IPS DF 6.9 (cell line): ENCODE measurements at regions not wholly inside any gene's neighbourhood (a gene's known extent, or its start where the extent isn't known, plus 50 kb on each side); places are given as distances from the start of the nearest gene placed in this dataset.

Experiments
- DNase-seq: peaks from one replicate; pipeline ENCODE4 v3.0.0-alpha.2; 2013; ENCODE audit warnings: low read depth, low spot score
- H3K27ac ChIP-seq: one replicate; pipeline ENCODE4 v1.5.1; 2013; ENCODE audit warnings: low read length, control low read depth
- H3K27me3 ChIP-seq: 2 replicates; pipeline ENCODE4 v1.6.1; 2013; ENCODE audit warnings: mild to moderate bottlenecking, low read length; ENCODE audit not compliant: control insufficient read depth, insufficient read depth
- H3K36me3 ChIP-seq: 2 replicates; pipeline ENCODE4 v1.6.1; 2013; ENCODE audit warnings: low read length; ENCODE audit not compliant: control insufficient read depth, insufficient read depth
- H3K4me1 ChIP-seq: 2 replicates; pipeline ENCODE4 v1.6.1; 2013; ENCODE audit warnings: low read length; ENCODE audit not compliant: control insufficient read depth, insufficient read depth
- H3K4me3 ChIP-seq: 2 replicates; pipeline ENCODE4 v1.5.1; 2013; ENCODE audit warnings: mild to moderate bottlenecking, low read length
- H3K9me3 ChIP-seq: 2 replicates; pipeline ENCODE4 v1.6.1; 2013; ENCODE audit warnings: low read length, inconsistent platforms; ENCODE audit not compliant: control insufficient read depth, insufficient read depth
- WGBS: extraction: QIAGEN DNeasy Blood & Tissue Kit; methylation state at CpG from one replicate; pipeline ENCODE4 v1.1.7; 2013; ENCODE audit warnings: mixed read lengths, missing lambda C conversion rate; ENCODE audit not compliant: insufficient read length, insufficient coverage; 5-methylcytosine and 5-hydroxymethylcytosine counted together

DNA sequence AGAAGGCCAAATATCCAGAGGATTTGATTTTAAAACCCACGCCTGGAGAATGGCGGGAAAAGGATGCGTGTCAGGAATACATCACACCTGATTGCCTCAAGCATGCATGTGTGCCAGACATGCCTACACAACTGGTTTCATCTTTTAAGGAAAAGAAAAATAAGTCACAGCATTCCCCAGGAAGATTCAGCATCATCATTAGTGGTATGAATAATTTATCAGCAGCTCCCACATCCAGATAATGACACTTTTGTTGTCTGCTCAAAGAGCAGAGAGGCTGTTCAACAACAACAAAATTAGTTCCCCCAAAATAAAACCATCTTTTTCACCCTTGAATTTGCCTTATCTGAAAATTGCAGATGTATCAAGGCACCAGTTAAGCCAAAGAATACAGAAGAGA lies 328.6 kb upstream of the C1orf87 start:
- Histone ChIP-seq H3K27me3 (no peaks in the 10 kb centered on the region), H3K4me3 (no peak overlapping the region), H3K9me3 (no peaks in the 10 kb centered on the region), H3K36me3 (no peaks in the 10 kb centered on the region), H3K27ac (no peak overlapping the region), H3K4me1 (no peaks in the 10 kb centered on the region)
- no CpG with 5 or more reads among the region's 3 CpGs for WGBS
- DNase-seq, result no peak

DNA sequence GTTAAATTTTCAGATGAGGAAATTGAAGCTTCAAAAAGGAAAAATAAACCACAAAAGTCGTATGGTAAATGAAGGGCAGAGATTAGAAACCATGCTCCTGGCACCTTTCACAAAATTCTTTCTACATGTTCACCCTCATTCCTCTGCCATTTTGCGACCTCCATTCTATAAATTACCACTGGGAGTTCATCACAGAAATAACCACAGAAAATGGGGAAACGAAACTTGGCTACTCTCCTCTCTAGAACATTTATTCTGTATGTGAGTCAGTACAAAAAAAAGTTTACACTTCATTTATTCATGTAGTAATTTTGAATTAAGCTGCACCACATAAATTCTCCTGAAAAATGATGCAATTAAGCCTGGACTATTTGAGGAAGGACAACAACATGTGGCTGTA lies 320.9 kb upstream of the C1orf87 start:
- Histone ChIP-seq H3K27ac (no peak overlapping the region), H3K9me3 (no peaks in the 10 kb centered on the region), H3K27me3 (no peaks in the 10 kb centered on the region), H3K4me3 (no peak overlapping the region), H3K36me3 (no peaks in the 10 kb centered on the region), H3K4me1 (no peaks in the 10 kb centered on the region)
- no peak for DNase-seq
- WGBS, result no CpG with 5 or more reads among the region's 3 CpGs

DNA sequence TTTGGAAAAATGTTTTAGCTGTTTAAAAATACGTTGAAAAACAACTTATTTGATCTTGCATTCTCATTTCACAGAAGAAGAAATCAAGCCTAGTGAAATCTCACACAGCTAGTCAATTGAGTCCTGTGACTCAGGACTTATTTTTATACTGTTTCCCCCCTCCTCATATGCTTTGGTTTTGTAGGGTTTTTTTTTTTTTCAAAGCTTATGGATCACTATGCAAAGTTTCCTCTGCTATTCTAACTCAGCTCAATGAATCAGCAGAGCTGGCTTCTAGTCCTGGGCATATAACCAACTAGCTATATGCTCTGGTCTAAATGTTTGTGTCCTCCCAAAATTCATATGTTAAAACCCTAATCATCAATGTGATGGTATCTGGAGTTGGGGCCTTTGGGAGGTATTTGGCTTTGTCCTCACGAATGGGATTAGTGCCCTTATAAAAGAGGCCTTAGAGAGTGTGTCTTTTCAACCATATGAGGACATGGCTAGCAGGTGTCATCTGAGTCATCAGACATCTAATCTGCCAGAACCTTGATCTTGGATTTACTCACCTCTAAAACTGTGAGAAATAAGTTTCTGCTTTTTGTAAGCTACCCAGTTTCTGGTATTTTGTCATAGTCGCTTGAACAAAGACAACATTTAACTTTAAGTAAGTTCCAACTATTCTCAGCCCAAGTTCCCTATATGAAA lies 317.2 kb upstream of the C1orf87 start:
- H3K27ac ChIP-seq, result no peak overlapping the region
- no peaks in the 10 kb centered on the region for H3K9me3 ChIP-seq
- no peak for DNase-seq
- WGBS, result no CpG with 5 or more reads among the region's 3 CpGs
- no peaks in the 10 kb centered on the region for H3K36me3 ChIP-seq
- H3K27me3 ChIP-seq, result no peaks in the 10 kb centered on the region
- no peaks in the 10 kb centered on the region for H3K4me1 ChIP-seq
- no peak overlapping the region for H3K4me3 ChIP-seq

DNA sequence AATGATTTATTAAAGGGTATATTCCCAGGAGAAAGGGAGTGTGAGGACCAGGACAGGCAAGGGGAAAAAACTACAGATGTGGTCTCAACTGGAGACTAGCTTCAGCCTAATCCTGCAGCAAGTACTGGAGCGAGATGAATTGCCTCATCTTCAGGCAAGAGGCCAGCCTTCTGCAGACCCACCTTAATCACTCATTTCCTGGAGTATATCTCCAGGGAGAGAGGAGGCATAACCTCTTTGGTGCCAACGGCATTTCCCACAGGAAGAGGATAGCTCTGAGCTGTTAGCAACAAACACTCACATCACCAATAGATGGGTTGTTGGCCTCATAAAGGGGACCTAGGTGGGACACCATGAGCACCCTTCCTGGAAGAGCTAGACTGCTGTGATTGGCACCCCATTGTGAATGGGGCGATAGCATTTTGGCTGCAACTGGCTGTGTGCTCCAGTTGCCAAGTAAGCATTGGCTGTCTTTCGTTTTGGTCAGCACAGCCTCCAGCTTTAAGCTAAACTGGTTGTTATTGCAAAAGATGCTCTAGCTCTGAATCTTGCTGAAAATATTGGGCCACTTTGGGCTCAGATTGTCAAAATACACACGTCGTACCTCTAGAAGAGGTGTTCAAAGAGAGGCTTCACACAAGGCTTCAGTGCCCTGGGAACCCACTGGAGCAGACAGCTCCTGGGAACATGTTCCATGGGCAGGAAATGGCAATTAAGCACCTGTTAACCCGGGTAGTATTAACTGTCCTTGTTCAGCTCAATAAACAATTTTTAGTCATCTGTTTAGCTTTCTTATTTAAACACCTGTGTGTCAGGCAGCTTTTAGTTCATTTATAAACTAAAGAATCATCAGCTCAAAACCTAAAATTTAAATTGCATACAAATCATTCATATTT lies 314.8 kb upstream of the C1orf87 start:
- no peaks in the 10 kb centered on the region for H3K36me3 ChIP-seq
- no peaks in the 10 kb centered on the region for H3K4me1 ChIP-seq
- no peak for DNase-seq
- no peaks in the 10 kb centered on the region for H3K9me3 ChIP-seq
- H3K27ac ChIP-seq, result no peak overlapping the region
- H3K27me3 ChIP-seq, result no peaks in the 10 kb centered on the region
- H3K4me3 ChIP-seq, result no peak overlapping the region
- WGBS, result no CpG with 5 or more reads among the region's 7 CpGs

DNA sequence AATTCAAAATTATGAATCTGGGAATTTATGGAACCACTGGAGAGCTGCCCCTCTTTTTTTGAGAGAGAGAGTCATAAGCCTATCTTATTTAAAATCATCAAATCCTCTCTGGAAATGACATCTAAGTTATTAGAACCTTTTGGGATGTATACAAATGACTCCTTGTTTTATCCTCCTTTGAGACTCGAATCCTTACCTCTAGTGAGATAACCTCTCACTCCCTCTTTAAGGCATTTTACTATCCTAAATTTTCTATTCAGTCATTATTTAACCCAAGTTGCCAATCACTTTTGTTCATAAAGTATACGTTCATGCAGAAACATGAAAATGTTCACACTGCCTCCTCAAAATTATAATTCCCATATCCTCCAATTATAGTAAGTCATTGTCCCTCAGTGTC lies 313.6 kb upstream of the C1orf87 start:
- no peak for DNase-seq
- no peak overlapping the region for H3K4me3 ChIP-seq
- no peak overlapping the region for H3K27ac ChIP-seq
- H3K4me1 ChIP-seq, result no peaks in the 10 kb centered on the region
- H3K27me3 ChIP-seq, result no peaks in the 10 kb centered on the region
- H3K9me3 ChIP-seq, result no peaks in the 10 kb centered on the region
- no CpG with 5 or more reads among the region's 2 CpGs for WGBS
- no peaks in the 10 kb centered on the region for H3K36me3 ChIP-seq

DNA sequence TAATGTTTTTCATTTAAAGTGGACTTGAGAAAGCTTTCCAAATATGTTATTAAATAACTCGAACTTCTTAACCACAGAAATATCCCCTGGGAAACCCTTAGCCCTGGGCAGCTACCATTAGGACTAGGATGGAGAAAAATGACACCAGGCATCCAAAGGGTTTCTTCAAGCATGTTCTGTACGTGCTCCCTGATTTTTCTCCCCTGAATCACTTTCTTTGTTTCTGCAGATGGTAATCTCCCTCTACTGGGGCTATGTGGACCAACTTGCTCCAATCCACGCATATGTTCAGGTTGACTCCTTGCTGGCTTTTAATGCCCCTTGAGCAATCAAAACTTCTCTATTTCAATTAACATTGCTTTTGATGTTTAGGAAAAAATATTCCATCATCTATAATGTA lies 312.7 kb upstream of the C1orf87 start:
- Histone ChIP-seq H3K9me3 (no peaks in the 10 kb centered on the region), H3K27me3 (no peaks in the 10 kb centered on the region), H3K4me1 (no peaks in the 10 kb centered on the region), H3K4me3 (no peak overlapping the region), H3K27ac (no peak overlapping the region), H3K36me3 (no peaks in the 10 kb centered on the region)
- WGBS, result no CpG with 5 or more reads among the region's 3 CpGs
- DNase-seq, result no peak

DNA sequence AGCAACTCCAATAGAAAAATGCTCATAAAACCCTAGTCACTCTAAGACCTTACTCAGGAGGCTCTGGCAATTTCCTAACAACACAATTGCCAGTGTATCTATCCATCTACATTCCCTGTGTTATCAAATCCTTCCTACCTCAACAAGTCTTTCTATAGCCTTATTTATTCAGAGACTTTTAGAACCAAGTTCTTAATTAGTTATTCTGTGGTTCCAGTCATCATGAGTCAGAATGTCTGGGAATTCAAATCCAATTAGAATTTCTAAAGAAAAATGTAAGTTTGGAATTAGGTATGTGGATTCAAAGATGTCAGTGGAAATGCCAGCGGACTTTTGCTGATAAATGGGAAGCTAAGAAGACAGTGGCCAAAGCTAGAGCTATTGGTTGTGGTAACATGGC lies 302.6 kb upstream of the C1orf87 start:
- Histone ChIP-seq H3K9me3 (no peaks in the 10 kb centered on the region), H3K4me1 (peaks cover 1% of the 10 kb centered on the region; the same call in 1 of the 2 replicates), H3K36me3 (no peaks in the 10 kb centered on the region), H3K27ac (no peak overlapping the region), H3K4me3 (no peak overlapping the region), H3K27me3 (no peaks in the 10 kb centered on the region)
- no peak for DNase-seq
- WGBS, result no CpG with 5 or more reads among the region's 1 CpG

DNA sequence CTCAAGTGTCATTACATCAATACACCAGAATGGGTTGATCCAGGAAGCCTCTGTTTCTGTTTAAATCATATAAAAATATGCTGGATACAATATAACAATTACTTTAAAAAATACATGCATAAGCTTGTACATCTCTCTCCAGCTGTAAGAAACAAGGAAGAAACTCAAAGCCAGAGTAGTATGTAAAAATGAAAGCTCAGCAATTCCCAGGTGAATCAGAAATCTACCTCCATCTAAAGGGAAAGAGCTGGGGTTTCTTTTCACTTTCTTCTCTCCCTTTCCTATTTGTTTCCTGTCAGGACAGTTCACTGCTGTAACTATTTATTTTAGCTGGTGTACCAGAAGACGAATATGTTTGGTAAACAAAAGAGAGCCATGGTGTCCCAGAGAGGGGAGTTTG lies 301.0 kb upstream of the C1orf87 start:
- WGBS, result no CpG with 5 or more reads among the region's 1 CpG
- no peaks in the 10 kb centered on the region for H3K9me3 ChIP-seq
- no peak overlapping the region for H3K27ac ChIP-seq
- no peak overlapping the region for H3K4me3 ChIP-seq
- H3K36me3 ChIP-seq, result no peaks in the 10 kb centered on the region
- H3K4me1 ChIP-seq, result peaks cover 1% of the 10 kb centered on the region; the same call in 1 of the 2 replicates
- DNase-seq, result no peak
- H3K27me3 ChIP-seq, result no peaks in the 10 kb centered on the region

DNA sequence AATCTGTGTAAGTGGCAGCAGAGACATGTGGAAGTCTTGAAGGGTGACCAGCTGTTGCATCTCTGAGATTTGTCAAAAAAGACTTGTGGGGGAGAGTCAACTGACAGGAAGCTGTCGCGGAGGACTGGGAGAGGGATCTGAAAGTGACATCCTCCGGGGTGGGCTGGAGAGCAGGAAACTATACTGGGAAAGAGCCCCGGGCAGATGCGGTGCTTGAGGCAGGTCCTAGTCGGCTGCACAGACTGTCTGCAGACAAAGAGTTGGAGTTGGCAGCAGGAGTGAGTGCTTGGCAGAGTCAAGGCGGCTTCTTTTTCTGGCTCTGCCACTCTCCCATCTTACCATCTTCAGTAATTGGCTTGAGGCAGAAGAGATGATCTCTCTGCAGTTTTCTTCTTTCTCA lies 294.0 kb upstream of the C1orf87 start:
- Histone ChIP-seq H3K4me1 (no peaks in the 10 kb centered on the region), H3K27ac (no peak overlapping the region), H3K9me3 (no peaks in the 10 kb centered on the region), H3K27me3 (no peaks in the 10 kb centered on the region), H3K4me3 (no peak overlapping the region), H3K36me3 (no peaks in the 10 kb centered on the region)
- no peak for DNase-seq
- no CpG with 5 or more reads among the region's 7 CpGs for WGBS

DNA sequence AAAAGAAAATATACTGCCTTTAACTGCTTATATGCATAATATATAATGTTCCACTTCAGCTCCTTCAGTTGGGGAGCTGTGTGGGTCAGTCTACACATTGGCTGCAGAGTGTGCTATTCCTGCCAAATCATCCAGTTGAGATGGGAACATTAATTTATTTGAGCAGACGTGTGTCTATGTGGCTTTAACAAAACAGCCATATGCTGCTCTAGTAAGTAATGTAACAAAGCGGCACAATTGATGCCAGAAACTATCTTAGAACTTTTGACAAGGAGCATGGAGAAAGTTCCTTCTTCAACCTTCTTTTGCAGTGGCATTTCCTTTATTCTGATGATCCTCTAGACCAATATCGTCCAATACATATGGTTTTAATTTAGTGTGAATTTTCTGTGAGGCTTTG lies 285.9 kb upstream of the C1orf87 start:
- no peaks in the 10 kb centered on the region for H3K4me1 ChIP-seq
- H3K27me3 ChIP-seq, result no peaks in the 10 kb centered on the region
- no CpG with 5 or more reads among the region's 3 CpGs for WGBS
- no peak for DNase-seq
- H3K4me3 ChIP-seq, result no peak overlapping the region
- H3K9me3 ChIP-seq, result no peaks in the 10 kb centered on the region
- no peak overlapping the region for H3K27ac ChIP-seq
- H3K36me3 ChIP-seq, result no peaks in the 10 kb centered on the region

DNA sequence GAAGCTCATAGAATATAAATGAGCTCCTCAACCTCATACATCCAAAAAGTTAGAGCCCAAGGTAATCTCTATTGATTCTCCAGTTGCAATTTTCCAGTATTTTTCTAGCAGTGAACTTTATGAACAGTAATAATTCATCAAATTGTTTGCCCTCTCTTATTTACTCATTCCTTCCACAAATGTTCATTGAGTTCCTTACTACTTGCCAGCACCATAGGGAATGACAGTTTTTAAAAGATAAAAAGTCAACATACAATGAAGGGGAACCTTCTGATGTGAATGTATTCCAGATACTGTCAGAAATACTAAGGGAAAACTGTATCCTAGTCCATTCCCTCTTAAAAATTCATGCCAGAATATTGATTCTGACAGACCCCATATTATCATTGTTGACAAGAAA lies 277.0 kb upstream of the C1orf87 start:
- no peak for DNase-seq

More for the DNA sequence above, 277.0 kb upstream of the C1orf87 start:
- Histone ChIP-seq H3K9me3 (no peaks in the 10 kb centered on the region), H3K27me3 (no peaks in the 10 kb centered on the region), H3K4me1 (no peaks in the 10 kb centered on the region), H3K27ac (no peak overlapping the region), H3K36me3 (no peaks in the 10 kb centered on the region), H3K4me3 (no peak overlapping the region)
